OCI-LY7 (cell line): ENCODE measurements at regions not wholly inside any gene's neighbourhood (a gene's known extent, or its start where the extent isn't known, plus 50 kb on each side); places are given as distances from the start of the nearest gene placed in this dataset.

ENCODE experiments used
- BruUV-seq: library from RNA; stranded (reverse); fragments of 400-500 nt; replicated peaks from 2 replicates; lab custom pipeline; 2021; lab: Mats Ljungman, UMichigan
- CTCF ChIA-PET: fragments of 300-600 bp; sonication (Branson Sonifier 250); formaldehyde crosslinking; loops from one replicate; lab custom pipeline; 2022; ENCODE audit warnings: antibody characterized with exemption; ENCODE audit not compliant: unreplicated experiment; lab: Charles Lee
- POLR2A ChIA-PET: fragments of 300-600 bp; sonication (Branson Sonifier 250); formaldehyde crosslinking; loops from one replicate; lab custom pipeline; 2022; ENCODE audit warnings: antibody characterized with exemption; lab: Charles Lee
- DNase-seq: peaks from one replicate; pipeline ENCODE4 v3.0.0-alpha.2; 2015; ENCODE audit warnings: low spot score
- H2AFZ ChIP-seq: fragments of 200-600 bp; sonication (generic), shearing (Covaris generic); 2 replicates; pipeline ENCODE4 v1.6.1; 2014; ENCODE audit warnings: mild to moderate bottlenecking, antibody characterized with exemption, low read length, moderate library complexity
- H3K27ac ChIP-seq: fragments of 200-600 bp; sonication (generic); 2 replicates; pipeline ENCODE4 v1.5.1; 2014; ENCODE audit warnings: mixed run types, low read depth, mild to moderate bottlenecking, moderate library complexity, low read length, inconsistent platforms; ENCODE audit not compliant: poor library complexity, severe bottlenecking
- H3K36me3 ChIP-seq: fragments of 200-600 bp; sonication (generic); 2 replicates; pipeline ENCODE4 v1.6.1; 2014; ENCODE audit warnings: mild to moderate bottlenecking, antibody characterized with exemption, low read length, moderate library complexity, mixed read lengths; ENCODE audit not compliant: insufficient read depth
- H3K4me1 ChIP-seq: fragments of 200-600 bp; sonication (generic); 2 replicates; pipeline ENCODE4 v1.5.1; 2014; ENCODE audit warnings: mild to moderate bottlenecking, low read length; ENCODE audit not compliant: insufficient read depth, poor library complexity, severe bottlenecking
- H3K4me2 ChIP-seq: fragments of 200-600 bp; sonication (generic); 2 replicates; pipeline ENCODE4 v1.6.1; 2014; ENCODE audit warnings: mild to moderate bottlenecking, low read length
- H3K4me3 ChIP-seq: fragments of 200-600 bp; sonication (generic); 2 replicates; pipeline ENCODE4 v1.5.1; 2014; ENCODE audit warnings: mild to moderate bottlenecking, low read depth, low read length; ENCODE audit not compliant: poor library complexity, severe bottlenecking
- H3K79me2 ChIP-seq: fragments of 200-600 bp; sonication (generic); 2 replicates; pipeline ENCODE4 v1.6.1; 2016; ENCODE audit warnings: low read depth, mild to moderate bottlenecking, low read length, moderate library complexity, mixed read lengths; ENCODE audit not compliant: insufficient read depth
- H3K9me2 ChIP-seq: fragments of 200-600 bp; sonication (generic); 2 replicates; pipeline ENCODE4 v1.6.1; 2016; ENCODE audit warnings: mild to moderate bottlenecking, low read length, mixed read lengths; ENCODE audit not compliant: insufficient read depth
- H3K9me3 ChIP-seq: fragments of 200-600 bp; sonication (generic); 2 replicates; pipeline ENCODE4 v1.6.1; 2014; ENCODE audit warnings: mild to moderate bottlenecking, mixed run types, low read length, mixed read lengths
- H4K20me1 ChIP-seq: fragments of 200-600 bp; sonication (generic); 2 replicates; pipeline ENCODE4 v1.6.1; 2014; ENCODE audit warnings: mild to moderate bottlenecking, antibody characterized with exemption, low read length, moderate library complexity, mixed read lengths; ENCODE audit not compliant: insufficient read depth
- CTCF ChIP-seq: fragments of 200-600 bp; sonication (generic); conservative IDR thresholded peaks from 2 replicates; pipeline ENCODE4 v1.5.1; 2014; ENCODE audit warnings: mild to moderate bottlenecking, antibody characterized with exemption, low read length, moderate library complexity, mixed read lengths
- EZH2phosphoT487 ChIP-seq: fragments of 200-600 bp; sonication (generic); IDR thresholded peaks from 2 replicates; pipeline ENCODE4 v1.6.1; 2018; ENCODE audit warnings: low read depth, borderline replicate concordance, mild to moderate bottlenecking, mixed run types, antibody characterized with exemption, low read length, moderate library complexity, mixed read lengths
- intact Hi-C: fragments of 100-400 bp; cut with micrococcal nuclease; formaldehyde crosslinking; loops from one replicate; pipeline ENCODE4 v1.10.0; 2022; ENCODE audit not compliant: unreplicated experiment

- CTCF ChIA-PET: no interaction called here
Measured at GRCh38 chr9:129525656-129526196, 95.2 kb downstream of the C9orf50 start.

GRCh38 chr9:129524582-129525270 lies 96.2 kb downstream of the C9orf50 start:
- no peaks in the 10 kb centered on the region for H3K9me2 ChIP-seq
- H3K4me1 ChIP-seq: no peaks in the 10 kb centered on the region
- no peak for DNase-seq
- no peak overlapping the region for H3K27ac ChIP-seq
- no peaks in the 10 kb centered on the region for H3K9me3 ChIP-seq
- ChIA-PET POLR2A (no interaction called here), CTCF (no interaction called here)
- BruUV-seq: no TSS peak
- no peak for TF ChIP-seq CTCF
- no peak for TF ChIP-seq EZH2phosphoT487
- H3K4me2 ChIP-seq: no peak overlapping the region
- H4K20me1 ChIP-seq: no peaks in the 10 kb centered on the region
- intact Hi-C loops: no loop called here
- no peak overlapping the region for H3K4me3 ChIP-seq
- H3K36me3 ChIP-seq: no peaks in the 10 kb centered on the region
- H2AFZ ChIP-seq: no peak overlapping the region
- H3K79me2 ChIP-seq: no peaks in the 10 kb centered on the region

More at GRCh38 chr9:129525656-129526196, 95.2 kb downstream of the C9orf50 start:
- Histone ChIP-seq H3K4me1 (no peaks in the 10 kb centered on the region), H3K79me2 (no peaks in the 10 kb centered on the region), H3K27ac (no peak overlapping the region), H4K20me1 (no peaks in the 10 kb centered on the region), H3K4me2 (no peak overlapping the region), H3K9me3 (no peaks in the 10 kb centered on the region), H3K4me3 (no peak overlapping the region), H3K36me3 (no peaks in the 10 kb centered on the region), H2AFZ (no peak overlapping the region), H3K9me2 (no peaks in the 10 kb centered on the region)
- TF ChIP-seq CTCF (no peak), EZH2phosphoT487 (no peak)
- no TSS peak for BruUV-seq
- intact Hi-C loops: no loop called here
- POLR2A ChIA-PET: no interaction called here
- no peak for DNase-seq

GRCh38 chr9:129523943-129524581 lies 96.8 kb downstream of the C9orf50 start:
- Histone ChIP-seq H3K9me2 (no peaks in the 10 kb centered on the region), H3K27ac (no peak overlapping the region), H4K20me1 (no peaks in the 10 kb centered on the region), H3K36me3 (no peaks in the 10 kb centered on the region), H3K79me2 (no peaks in the 10 kb centered on the region), H3K9me3 (no peaks in the 10 kb centered on the region), H3K4me3 (no peak overlapping the region), H2AFZ (no peak overlapping the region), H3K4me1 (no peaks in the 10 kb centered on the region), H3K4me2 (no peak overlapping the region)
- no TSS peak for BruUV-seq
- CTCF ChIA-PET: no interaction called here
- no peak for DNase-seq
- POLR2A ChIA-PET: no interaction called here
- no peak for TF ChIP-seq EZH2phosphoT487
- no peak for TF ChIP-seq CTCF
- intact Hi-C loops: no loop called here
